Upper lobe of left lung (tissue), 6 donors: ENCODE measurements at regions not wholly inside any gene's neighbourhood (a gene's known extent, or its start where the extent isn't known, plus 50 kb on each side); places are given as distances from the start of the nearest gene placed in this dataset.

ENCODE experiments used
- ATAC-seq, 2 donors: fragments of 200-7000 bp; cut with Tn5 transposase; one replicate each; pipeline ENCODE4 v1.9.1; 2022; ENCODE audit warnings: mild to moderate bottlenecking in 2 of 2, moderate library complexity in 2 of 2; ENCODE audit not compliant: low FRiP score in 2 of 2
- DNase-seq, 2 donors: peaks; one replicate each; pipeline ENCODE4 v3.0.0-alpha.2; 2019 to 2020
- H3K27ac ChIP-seq, 4 donors: fragments of 200-600 bp; sonication (generic); one replicate each; pipeline ENCODE4 v1.5.1; 2016 to 2019
- H3K27me3 ChIP-seq, 4 donors: fragments of 200-600 bp; sonication (generic); one replicate each; pipeline ENCODE4 v1.5.1; 2017 to 2019
- H3K36me3 ChIP-seq, 4 donors: fragments of 200-600 bp; sonication (generic); one replicate each; pipeline ENCODE4 v1.5.1; 2016 to 2019
- H3K4me1 ChIP-seq, 4 donors: fragments of 200-600 bp; sonication (generic); one replicate each; pipeline ENCODE4 v1.5.1; 2018 to 2019
- H3K4me3 ChIP-seq, 4 donors: fragments of 200-600 bp; sonication (generic); one replicate each; pipeline ENCODE4 v1.5.1; 2017 to 2019; ENCODE audit warnings: mild to moderate bottlenecking in 2 of 4, moderate library complexity in 1 of 4
- H3K9me3 ChIP-seq, 4 donors: fragments of 200-600 bp; sonication (generic); one replicate each; pipeline ENCODE4 v1.5.1; 2018 to 2019
- EP300 ChIP-seq, 4 donors: sonication (generic); formaldehyde crosslinking; IDR thresholded peaks; one replicate each; pipeline ENCODE4 v1.5.1; 2017; ENCODE audit warnings: antibody characterized with exemption in 4 of 4, control low read depth in 2 of 4
- POLR2A ChIP-seq, 4 donors: fragments of 450-650 bp; IDR thresholded peaks; one replicate each; pipeline ENCODE4 v1.5.1; 2016 to 2017; ENCODE audit warnings: antibody characterized with exemption in 4 of 4, mild to moderate bottlenecking in 2 of 4
- POLR2AphosphoS5 ChIP-seq, 2 donors: sonication (generic); formaldehyde crosslinking; IDR thresholded peaks; one replicate each; pipeline ENCODE4 v1.5.1; 2017; ENCODE audit warnings: antibody characterized with exemption in 2 of 2
- WGBS, 2 donors: methylation state at CpG; one replicate each; pipeline ENCODE4 v1.1.5; 2017 to 2018; 5-methylcytosine and 5-hydroxymethylcytosine counted together
- TF ChIP-seq, protein P1 (sequence below), 6 experiments: fragments of 450-650 bp in 4 of 6; fragments of 200-600 bp in 2 of 6; sonication (generic) in 2 of 6; IDR thresholded peaks; one replicate each; pipeline ENCODE4 v1.5.1; 2016 to 2019; ENCODE audit warnings: antibody characterized with exemption in 6 of 6
- donor health status: DM: no; HTN: no; CAD: no; lungs with moderate emphysema.
- donor health status: DM: no; HTN: yes; CAD: no; lungs with severe emphysema.

GRCh38 chr10:25695586-25695985, 238.4 kb upstream of the MYO3A start:
- no peak for ATAC-seq
- WGBS, 2 donors, result 68 to 88% methylated on average over 3 of the region's 3 CpGs
- Histone ChIP-seq H3K27me3 (no peaks in the 10 kb centered on the region), H3K9me3 (no peaks in the 10 kb centered on the region), H3K36me3 (no peaks in the 10 kb centered on the region), H3K4me1 (no peaks in the 10 kb centered on the region), H3K27ac (no peak overlapping the region), H3K4me3 (no peak overlapping the region)
- TF ChIP-seq EP300 (IDR thresholded peaks at IDR 0.05), result no peak
- TF ChIP-seq, protein P1, sequence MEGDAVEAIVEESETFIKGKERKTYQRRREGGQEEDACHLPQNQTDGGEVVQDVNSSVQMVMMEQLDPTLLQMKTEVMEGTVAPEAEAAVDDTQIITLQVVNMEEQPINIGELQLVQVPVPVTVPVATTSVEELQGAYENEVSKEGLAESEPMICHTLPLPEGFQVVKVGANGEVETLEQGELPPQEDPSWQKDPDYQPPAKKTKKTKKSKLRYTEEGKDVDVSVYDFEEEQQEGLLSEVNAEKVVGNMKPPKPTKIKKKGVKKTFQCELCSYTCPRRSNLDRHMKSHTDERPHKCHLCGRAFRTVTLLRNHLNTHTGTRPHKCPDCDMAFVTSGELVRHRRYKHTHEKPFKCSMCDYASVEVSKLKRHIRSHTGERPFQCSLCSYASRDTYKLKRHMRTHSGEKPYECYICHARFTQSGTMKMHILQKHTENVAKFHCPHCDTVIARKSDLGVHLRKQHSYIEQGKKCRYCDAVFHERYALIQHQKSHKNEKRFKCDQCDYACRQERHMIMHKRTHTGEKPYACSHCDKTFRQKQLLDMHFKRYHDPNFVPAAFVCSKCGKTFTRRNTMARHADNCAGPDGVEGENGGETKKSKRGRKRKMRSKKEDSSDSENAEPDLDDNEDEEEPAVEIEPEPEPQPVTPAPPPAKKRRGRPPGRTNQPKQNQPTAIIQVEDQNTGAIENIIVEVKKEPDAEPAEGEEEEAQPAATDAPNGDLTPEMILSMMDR (IDR thresholded peaks at IDR 0.05), result no peak
- no peak for TF ChIP-seq POLR2AphosphoS5 (IDR thresholded peaks at IDR 0.05)
- DNase-seq, result no peak

- Histone ChIP-seq H3K27ac (no peak overlapping the region), H3K27me3 (no peaks in the 10 kb centered on the region), H3K9me3 (no peaks in the 10 kb centered on the region), H3K4me1 (no peaks in the 10 kb centered on the region), H3K36me3 (no peaks in the 10 kb centered on the region), H3K4me3 (no peak overlapping the region)
- 88 to 90% methylated on average over 6 of the region's 6 CpGs for WGBS, 2 donors
- TF ChIP-seq, protein P1 (IDR thresholded peaks at IDR 0.05), result no peak
- no peak for TF ChIP-seq POLR2AphosphoS5 (IDR thresholded peaks at IDR 0.05)
- no peak for TF ChIP-seq EP300 (IDR thresholded peaks at IDR 0.05)
- no peak for TF ChIP-seq POLR2A (IDR thresholded peaks at IDR 0.05)
- DNase-seq, result no peak
- no peak for ATAC-seq
These were observed 237.9 kb upstream of the MYO3A start for GRCh38 chr10:25696013-25696708.

DNA sequence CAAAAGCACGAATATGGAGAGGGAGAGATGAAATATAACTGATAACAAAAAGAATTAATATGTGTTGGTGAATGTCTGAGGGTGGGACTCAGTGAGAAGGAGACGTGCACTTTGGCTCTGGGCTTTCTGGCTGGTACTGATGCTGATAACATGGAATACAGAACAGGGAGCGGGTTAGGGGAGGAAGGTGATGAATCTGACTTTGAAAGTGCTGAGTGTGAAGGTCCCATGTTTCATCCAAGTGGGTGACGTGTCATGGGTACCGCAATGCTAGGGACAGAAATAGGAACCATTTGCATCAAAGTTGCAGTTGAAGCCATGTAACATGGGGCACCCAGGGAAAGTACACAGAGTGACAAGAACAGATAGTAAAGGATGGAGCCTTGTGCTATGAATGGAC, 236.6 kb upstream of the MYO3A start:
- Histone ChIP-seq H3K27ac (no peak overlapping the region), H3K27me3 (no peaks in the 10 kb centered on the region), H3K36me3 (no peaks in the 10 kb centered on the region), H3K4me3 (no peak overlapping the region), H3K9me3 (no peaks in the 10 kb centered on the region), H3K4me1 (no peaks in the 10 kb centered on the region)
- no peak for TF ChIP-seq EP300 (IDR thresholded peaks at IDR 0.05)
- TF ChIP-seq, protein P1 (IDR thresholded peaks at IDR 0.05), result no peak
- TF ChIP-seq POLR2A (IDR thresholded peaks at IDR 0.05), result no peak
- TF ChIP-seq POLR2AphosphoS5 (IDR thresholded peaks at IDR 0.05), result no peak
- no peak for ATAC-seq
- WGBS, 2 donors, result 82 to 83% methylated on average over 5 of the region's 5 CpGs
- no peak for DNase-seq

DNA sequence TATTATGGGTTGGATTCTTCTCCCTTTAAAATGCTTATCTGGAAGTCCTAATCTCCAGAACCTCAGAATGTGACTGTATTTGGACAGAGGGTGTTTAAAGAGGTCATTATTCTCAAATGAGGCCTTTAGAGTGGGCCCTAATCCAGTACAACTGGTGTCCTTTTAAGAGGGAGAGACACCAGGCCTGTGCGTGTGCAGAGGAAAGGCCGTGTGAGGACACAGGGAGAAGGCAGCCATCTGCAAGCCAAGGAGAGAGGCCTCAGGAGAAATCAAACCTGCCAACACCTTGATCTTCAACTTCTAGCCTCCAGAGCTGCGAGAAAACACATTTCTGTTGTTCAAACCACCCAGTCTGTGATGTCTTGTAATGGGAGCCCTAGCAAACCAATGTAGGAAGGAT, 235.4 kb upstream of the MYO3A start:
- ATAC-seq, result no peak
- no peak overlapping the region for H3K4me3 ChIP-seq
- WGBS, 2 donors, result 58 to 68% methylated on average over 3 of the region's 3 CpGs

More for the DNA sequence above, 235.4 kb upstream of the MYO3A start:
- Histone ChIP-seq H3K27ac (no peak overlapping the region), H3K36me3 (no peaks in the 10 kb centered on the region), H3K27me3 (no peaks in the 10 kb centered on the region), H3K4me1 (no peaks in the 10 kb centered on the region), H3K9me3 (no peaks in the 10 kb centered on the region)
- DNase-seq, result no peak
- TF ChIP-seq, protein P1 (IDR thresholded peaks at IDR 0.05), result no peak
- TF ChIP-seq EP300 (IDR thresholded peaks at IDR 0.05) (no peak), POLR2A (IDR thresholded peaks at IDR 0.05) (no peak), POLR2AphosphoS5 (IDR thresholded peaks at IDR 0.05) (no peak)
